Ishikawa (cell line): ENCODE measurements at regions not wholly inside any gene's neighbourhood (a gene's known extent, or its start where the extent isn't known, plus 50 kb on each side); places are given as distances from the start of the nearest gene placed in this dataset.

ENCODE experiments used
- CEBPB ChIP-seq: IDR thresholded peaks from 2 replicates; pipeline ENCODE4 v1.6.1; 2012
- CREB1 ChIP-seq: IDR thresholded peaks from 2 replicates; pipeline ENCODE4 v1.6.1; 2012; ENCODE audit warnings: low read depth
- EGR1 ChIP-seq: IDR thresholded peaks from 2 replicates; pipeline ENCODE4 v1.6.1; 2012
- EP300 ChIP-seq: IDR thresholded peaks from 2 replicates; pipeline ENCODE4 v1.6.1; 2012; ENCODE audit warnings: borderline replicate concordance
- FOXM1 ChIP-seq: IDR thresholded peaks from 2 replicates; pipeline ENCODE4 v1.6.1; 2012; ENCODE audit warnings: low read depth, borderline replicate concordance
- NFIC ChIP-seq: IDR thresholded peaks from 2 replicates; pipeline ENCODE4 v1.6.1; 2012
- RAD21 ChIP-seq: IDR thresholded peaks from 2 replicates; pipeline ENCODE4 v1.6.1; 2012; ENCODE audit warnings: low read depth
- TAF1 ChIP-seq: IDR thresholded peaks from 2 replicates; pipeline ENCODE4 v1.6.1; 2012; ENCODE audit warnings: low read depth, mild to moderate bottlenecking
- TCF12 ChIP-seq: IDR thresholded peaks from 2 replicates; pipeline ENCODE4 v1.6.1; 2012; ENCODE audit warnings: low read depth
- TEAD4 ChIP-seq: IDR thresholded peaks from 2 replicates; pipeline ENCODE4 v1.6.1; 2012
- USF1 ChIP-seq: IDR thresholded peaks from 2 replicates; pipeline ENCODE4 v1.6.1; 2012
- YY1 ChIP-seq: IDR thresholded peaks from 2 replicates; pipeline ENCODE4 v1.6.1; 2012; ENCODE audit warnings: low read depth
- ZBTB7A ChIP-seq: IDR thresholded peaks from 2 replicates; pipeline ENCODE4 v1.6.1; 2012; ENCODE audit warnings: low read depth
- TF ChIP-seq, protein P1 (sequence below): IDR thresholded peaks from 2 replicates; pipeline ENCODE4 v1.6.1; 2012
- TF ChIP-seq, protein P2 (sequence below): IDR thresholded peaks from 2 replicates; pipeline ENCODE4 v1.6.1; 2012; ENCODE audit warnings: low read depth, mild to moderate bottlenecking

DNA sequence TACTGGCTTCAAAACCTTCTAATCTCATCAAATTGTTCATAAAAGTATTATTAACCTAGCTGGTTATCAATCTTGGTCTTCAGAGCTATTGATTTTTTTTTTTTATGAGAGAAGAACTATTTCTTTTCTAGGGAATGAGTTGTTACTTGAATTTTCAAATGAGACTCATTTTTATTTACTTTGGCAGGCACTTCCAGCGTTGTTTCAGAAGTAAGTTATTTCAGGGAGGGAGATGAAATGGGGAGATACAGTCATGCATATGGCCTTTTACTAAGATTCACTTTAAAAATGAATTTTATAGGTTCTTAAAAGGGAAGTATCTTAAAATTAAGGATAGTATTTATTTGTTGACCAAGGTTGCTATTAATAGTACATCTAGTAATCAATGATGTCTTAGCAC, 129.6 kb downstream of the IZUMO3 start:
- TF ChIP-seq TCF12 (no peak), CEBPB (no peak), EP300 (no peak), TAF1 (no peak), CREB1 (no peak), RAD21 (no peak), TEAD4 (no peak), NFIC (no peak), EGR1 (no peak), YY1 (no peak), ZBTB7A (no peak)
- TF ChIP-seq, protein P1, sequence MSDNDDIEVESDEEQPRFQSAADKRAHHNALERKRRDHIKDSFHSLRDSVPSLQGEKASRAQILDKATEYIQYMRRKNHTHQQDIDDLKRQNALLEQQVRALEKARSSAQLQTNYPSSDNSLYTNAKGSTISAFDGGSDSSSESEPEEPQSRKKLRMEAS = no peak
- TF ChIP-seq, protein P2, sequence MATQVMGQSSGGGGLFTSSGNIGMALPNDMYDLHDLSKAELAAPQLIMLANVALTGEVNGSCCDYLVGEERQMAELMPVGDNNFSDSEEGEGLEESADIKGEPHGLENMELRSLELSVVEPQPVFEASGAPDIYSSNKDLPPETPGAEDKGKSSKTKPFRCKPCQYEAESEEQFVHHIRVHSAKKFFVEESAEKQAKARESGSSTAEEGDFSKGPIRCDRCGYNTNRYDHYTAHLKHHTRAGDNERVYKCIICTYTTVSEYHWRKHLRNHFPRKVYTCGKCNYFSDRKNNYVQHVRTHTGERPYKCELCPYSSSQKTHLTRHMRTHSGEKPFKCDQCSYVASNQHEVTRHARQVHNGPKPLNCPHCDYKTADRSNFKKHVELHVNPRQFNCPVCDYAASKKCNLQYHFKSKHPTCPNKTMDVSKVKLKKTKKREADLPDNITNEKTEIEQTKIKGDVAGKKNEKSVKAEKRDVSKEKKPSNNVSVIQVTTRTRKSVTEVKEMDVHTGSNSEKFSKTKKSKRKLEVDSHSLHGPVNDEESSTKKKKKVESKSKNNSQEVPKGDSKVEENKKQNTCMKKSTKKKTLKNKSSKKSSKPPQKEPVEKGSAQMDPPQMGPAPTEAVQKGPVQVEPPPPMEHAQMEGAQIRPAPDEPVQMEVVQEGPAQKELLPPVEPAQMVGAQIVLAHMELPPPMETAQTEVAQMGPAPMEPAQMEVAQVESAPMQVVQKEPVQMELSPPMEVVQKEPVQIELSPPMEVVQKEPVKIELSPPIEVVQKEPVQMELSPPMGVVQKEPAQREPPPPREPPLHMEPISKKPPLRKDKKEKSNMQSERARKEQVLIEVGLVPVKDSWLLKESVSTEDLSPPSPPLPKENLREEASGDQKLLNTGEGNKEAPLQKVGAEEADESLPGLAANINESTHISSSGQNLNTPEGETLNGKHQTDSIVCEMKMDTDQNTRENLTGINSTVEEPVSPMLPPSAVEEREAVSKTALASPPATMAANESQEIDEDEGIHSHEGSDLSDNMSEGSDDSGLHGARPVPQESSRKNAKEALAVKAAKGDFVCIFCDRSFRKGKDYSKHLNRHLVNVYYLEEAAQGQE = no peak

- TF ChIP-seq, protein P1 = no peak
- TF ChIP-seq ZBTB7A (no peak), TAF1 (no peak), FOXM1 (no peak), EP300 (no peak), NFIC (no peak), TCF12 (no peak)
Measured at GRCh38 chr9:24413651-24414050, 132.0 kb downstream of the IZUMO3 start.

DNA sequence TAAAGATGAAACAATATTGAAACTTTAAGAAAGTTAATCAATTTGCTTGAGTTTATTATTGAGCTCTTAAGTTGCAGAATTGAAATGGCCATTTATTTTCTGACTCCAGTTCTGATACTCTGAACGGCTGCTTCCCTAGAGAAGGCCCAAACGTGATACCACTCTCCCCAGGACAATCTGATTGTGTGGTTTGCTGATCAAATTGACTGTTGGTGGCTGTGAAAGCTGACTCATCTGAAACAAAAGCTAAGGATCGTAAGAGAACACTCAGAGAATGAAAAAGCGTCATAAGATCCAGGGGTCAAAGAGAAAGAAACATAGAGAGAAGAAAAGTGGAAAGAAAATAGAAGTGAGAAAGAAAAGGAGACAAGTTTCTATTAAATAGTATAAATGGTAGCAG, 147.2 kb downstream of the IZUMO3 start:
- no peak for TF ChIP-seq TAF1
- TF ChIP-seq CREB1 = no peak
- TF ChIP-seq CEBPB = no peak
- TF ChIP-seq RAD21 = no peak
- TF ChIP-seq, protein P1 = no peak
- TF ChIP-seq ZBTB7A = no peak
- TF ChIP-seq, protein P2 = no peak
- no peak for TF ChIP-seq EP300

DNA sequence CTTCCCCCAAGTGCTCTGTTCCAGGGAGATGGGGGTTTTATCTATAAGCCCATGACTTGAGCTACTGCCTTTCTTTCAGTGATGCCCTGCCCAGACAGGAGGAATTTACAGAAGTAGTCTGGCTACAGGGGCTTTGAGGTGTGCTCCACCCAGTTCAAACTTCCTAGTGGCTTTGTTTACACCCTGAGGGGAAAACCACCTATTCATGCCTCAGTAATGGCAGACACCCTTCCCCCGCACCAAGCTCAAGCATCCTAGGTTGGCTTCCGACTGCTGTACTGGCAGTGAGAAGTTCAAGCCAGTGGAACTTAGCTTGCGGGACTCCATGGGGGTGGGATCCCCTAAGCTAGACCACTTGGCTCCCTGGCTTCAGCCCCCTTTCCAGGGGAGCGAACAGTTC, 154.6 kb downstream of the IZUMO3 start:
- TF ChIP-seq ZBTB7A = no peak
- no peak for TF ChIP-seq RAD21
- no peak for TF ChIP-seq TEAD4

GRCh38 chr9:24385077-24385476, 160.6 kb downstream of the IZUMO3 start:
- TF ChIP-seq TCF12 (no peak), NFIC (no peak), ZBTB7A (no peak), YY1 (no peak)
- TF ChIP-seq, protein P2 = no peak

DNA sequence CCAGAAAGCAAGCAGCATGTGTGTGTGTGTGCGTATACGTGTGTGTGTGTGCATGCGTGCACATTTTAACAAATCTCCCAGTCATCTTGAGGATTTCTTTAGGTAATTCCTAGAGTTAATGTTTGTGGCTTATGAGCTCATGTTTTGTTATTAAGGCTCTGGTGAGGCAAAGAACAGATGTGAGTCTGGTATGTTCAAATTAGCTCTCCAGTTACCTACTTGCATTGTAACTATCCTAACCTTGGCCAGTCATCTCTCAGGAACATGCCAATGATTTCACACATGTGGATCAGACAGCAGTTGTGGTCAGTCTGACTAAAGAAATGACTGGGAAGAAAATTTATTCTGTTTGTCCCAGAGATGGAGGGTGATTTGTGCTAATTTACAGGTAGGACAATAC, 163.1 kb downstream of the IZUMO3 start:
- TF ChIP-seq ZBTB7A = no peak

DNA sequence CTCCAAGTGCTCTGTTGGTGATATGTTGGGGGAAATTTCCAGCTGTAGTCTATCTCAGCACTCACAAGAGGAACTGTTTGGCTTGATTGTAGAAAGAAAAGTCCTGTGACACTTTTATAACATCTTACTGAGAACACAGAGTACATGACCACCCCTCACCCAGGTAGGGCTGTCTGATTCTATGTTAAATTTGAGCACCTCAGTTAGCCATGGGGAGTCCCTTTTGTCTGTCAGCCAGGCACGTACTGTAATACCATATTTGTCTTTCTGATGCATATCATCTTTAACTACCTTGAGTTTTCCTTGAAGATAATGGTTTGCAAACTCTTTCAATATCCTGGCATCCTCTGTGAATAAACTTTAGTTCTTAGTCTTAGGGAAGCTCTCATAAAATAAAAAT, 164.5 kb downstream of the IZUMO3 start:
- TF ChIP-seq, protein P2 = no peak
- TF ChIP-seq TCF12 = no peak
- TF ChIP-seq YY1 = no peak
- no peak for TF ChIP-seq USF1
- TF ChIP-seq EGR1 = no peak
- TF ChIP-seq EP300 = no peak
- TF ChIP-seq NFIC = no peak
- no peak for TF ChIP-seq RAD21
- no peak for TF ChIP-seq ZBTB7A
- TF ChIP-seq, protein P1 = no peak
- TF ChIP-seq TAF1 = no peak
- no peak for TF ChIP-seq FOXM1
- TF ChIP-seq CREB1 = no peak
- TF ChIP-seq TEAD4 = no peak
- no peak for TF ChIP-seq CEBPB
